ENCODE measurements at regions not wholly inside any gene's neighbourhood (a gene's known extent, or its start where the extent isn't known, plus 50 kb on each side); places are given as distances from the start of the nearest gene placed in this dataset.

GRCh38 chr3:168806871-168807270 lies 711.1 kb upstream of the GOLIM4 start:
- ChIA-PET CTCF (no interaction called here), POLR2A (no interaction called here)
- DNase-seq (ENCODE audit: low read depth, low spot score), result no peak

GRCh38 chr3:168803536-168803935 lies 707.8 kb upstream of the GOLIM4 start:
- no peak for TF ChIP-seq CTCF (IDR thresholded peaks at IDR 0.05; ENCODE audit: insufficient read depth, low read length, missing control alignments)
- CTCF ChIA-PET, result no interaction called here
- POLR2A ChIA-PET, result no interaction called here
- peak; percentile 21 for DNase-seq (ENCODE audit: low read depth, low spot score)
- no peak overlapping the region for H3K4me3 ChIP-seq (ENCODE audit: low read depth, low read length)

More at GRCh38 chr3:168806871-168807270, 711.1 kb upstream of the GOLIM4 start:
- no peak for TF ChIP-seq CTCF (IDR thresholded peaks at IDR 0.05; ENCODE audit: insufficient read depth, low read length, missing control alignments)
- H3K4me3 ChIP-seq (ENCODE audit: low read depth, low read length), result no peak overlapping the region

GRCh38 chr3:168802766-168803165 lies 707.0 kb upstream of the GOLIM4 start:
- ChIA-PET POLR2A (no interaction called here), CTCF (no interaction called here)
- no peak for DNase-seq (ENCODE audit: low read depth, low spot score)
- TF ChIP-seq CTCF (IDR thresholded peaks at IDR 0.05; ENCODE audit: insufficient read depth, low read length, missing control alignments), result no peak
- no peak overlapping the region for H3K4me3 ChIP-seq (ENCODE audit: low read depth, low read length)

- H3K4me3 ChIP-seq (ENCODE audit: low read depth, low read length), result no peak overlapping the region
- POLR2A ChIA-PET, result no interaction called here
- TF ChIP-seq CTCF (IDR thresholded peaks at IDR 0.05; ENCODE audit: insufficient read depth, low read length, missing control alignments), result no peak
- DNase-seq (ENCODE audit: low read depth, low spot score), result peak; percentile 78
- CTCF ChIA-PET, result no interaction called here
Measured at GRCh38 chr3:168801794-168802193, 706.1 kb upstream of the GOLIM4 start.

GRCh38 chr3:168796339-168796738 lies 700.6 kb upstream of the GOLIM4 start:
- CTCF ChIA-PET, result interaction anchor here (2.2 kb wide), 1 partner anchor 51 kb away, joined by 10 read pairs; no protein-coding TSS in a partner anchor
- H3K4me3 ChIP-seq (ENCODE audit: low read depth, low read length), result no peak overlapping the region
- no peak for TF ChIP-seq CTCF (IDR thresholded peaks at IDR 0.05; ENCODE audit: insufficient read depth, low read length, missing control alignments)
- POLR2A ChIA-PET, result no interaction called here
- no peak for DNase-seq (ENCODE audit: low read depth, low spot score)

GRCh38 chr3:168794427-168794826 lies 698.7 kb upstream of the GOLIM4 start:
- ChIA-PET POLR2A (no interaction called here), CTCF (no interaction called here)
- no peak for TF ChIP-seq CTCF (IDR thresholded peaks at IDR 0.05; ENCODE audit: insufficient read depth, low read length, missing control alignments)
- no peak overlapping the region for H3K4me3 ChIP-seq (ENCODE audit: low read depth, low read length)
- no peak for DNase-seq (ENCODE audit: low read depth, low spot score)

All from AG04449 (cell line).